ENCODE measurements at regions not wholly inside any gene's neighbourhood (a gene's known extent, or its start where the extent isn't known, plus 50 kb on each side); places are given as distances from the start of the nearest gene placed in this dataset.

DNA sequence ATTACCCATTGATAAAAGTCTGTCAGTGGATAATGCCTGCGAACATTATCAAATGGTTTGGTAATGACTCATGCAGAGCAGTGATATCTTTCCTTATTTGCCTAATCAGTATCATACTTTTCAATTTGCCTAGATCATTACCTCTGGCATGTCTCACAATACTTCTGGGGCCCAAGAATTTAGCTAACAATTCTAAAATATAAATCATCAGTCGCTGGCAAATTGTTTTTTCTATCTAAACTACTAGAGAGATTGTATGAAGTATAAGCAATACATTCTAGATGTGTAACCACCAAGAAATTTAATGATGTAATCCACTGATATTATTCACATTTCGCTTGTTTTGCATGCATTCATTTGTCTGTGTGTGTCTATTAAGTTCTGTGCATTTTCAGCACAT is 191.2 kb upstream of the CDH19 start:
- TF ChIP-seq TEAD4 (CRISPR knock-in tag; IDR thresholded peaks at IDR 0.05) = no peak
- TF ChIP-seq, protein P1, sequence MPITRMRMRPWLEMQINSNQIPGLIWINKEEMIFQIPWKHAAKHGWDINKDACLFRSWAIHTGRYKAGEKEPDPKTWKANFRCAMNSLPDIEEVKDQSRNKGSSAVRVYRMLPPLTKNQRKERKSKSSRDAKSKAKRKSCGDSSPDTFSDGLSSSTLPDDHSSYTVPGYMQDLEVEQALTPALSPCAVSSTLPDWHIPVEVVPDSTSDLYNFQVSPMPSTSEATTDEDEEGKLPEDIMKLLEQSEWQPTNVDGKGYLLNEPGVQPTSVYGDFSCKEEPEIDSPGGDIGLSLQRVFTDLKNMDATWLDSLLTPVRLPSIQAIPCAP (CRISPR knock-in tag; IDR thresholded peaks at IDR 0.05) = no peak
- TF ChIP-seq, protein P2, sequence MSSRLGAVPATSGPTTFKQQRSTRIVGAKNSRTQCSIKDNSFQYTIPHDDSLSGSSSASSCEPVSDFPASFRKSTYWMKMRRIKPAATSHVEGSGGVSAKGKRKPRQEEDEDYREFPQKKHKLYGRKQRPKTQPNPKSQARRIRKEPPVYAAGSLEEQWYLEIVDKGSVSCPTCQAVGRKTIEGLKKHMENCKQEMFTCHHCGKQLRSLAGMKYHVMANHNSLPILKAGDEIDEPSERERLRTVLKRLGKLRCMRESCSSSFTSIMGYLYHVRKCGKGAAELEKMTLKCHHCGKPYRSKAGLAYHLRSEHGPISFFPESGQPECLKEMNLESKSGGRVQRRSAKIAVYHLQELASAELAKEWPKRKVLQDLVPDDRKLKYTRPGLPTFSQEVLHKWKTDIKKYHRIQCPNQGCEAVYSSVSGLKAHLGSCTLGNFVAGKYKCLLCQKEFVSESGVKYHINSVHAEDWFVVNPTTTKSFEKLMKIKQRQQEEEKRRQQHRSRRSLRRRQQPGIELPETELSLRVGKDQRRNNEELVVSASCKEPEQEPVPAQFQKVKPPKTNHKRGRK (CRISPR knock-in tag; IDR thresholded peaks at IDR 0.05; ENCODE audit: borderline replicate concordance) = no peak
- no peak for TF ChIP-seq RORB (CRISPR knock-in tag; IDR thresholded peaks at IDR 0.05)
- TF ChIP-seq, protein P3, sequence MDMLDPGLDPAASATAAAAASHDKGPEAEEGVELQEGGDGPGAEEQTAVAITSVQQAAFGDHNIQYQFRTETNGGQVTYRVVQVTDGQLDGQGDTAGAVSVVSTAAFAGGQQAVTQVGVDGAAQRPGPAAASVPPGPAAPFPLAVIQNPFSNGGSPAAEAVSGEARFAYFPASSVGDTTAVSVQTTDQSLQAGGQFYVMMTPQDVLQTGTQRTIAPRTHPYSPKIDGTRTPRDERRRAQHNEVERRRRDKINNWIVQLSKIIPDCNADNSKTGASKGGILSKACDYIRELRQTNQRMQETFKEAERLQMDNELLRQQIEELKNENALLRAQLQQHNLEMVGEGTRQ (CRISPR knock-in tag; IDR thresholded peaks at IDR 0.05) = no peak
- TF ChIP-seq ZNF532 (CRISPR knock-in tag; IDR thresholded peaks at IDR 0.05; ENCODE audit: borderline replicate concordance) = no peak
- TF ChIP-seq CTCF (IDR thresholded peaks at IDR 0.05) = no peak
- no peak for TF ChIP-seq ZNF281 (CRISPR knock-in tag; IDR thresholded peaks at IDR 0.05)
- TF ChIP-seq SP1 (CRISPR knock-in tag; conservative IDR thresholded peaks at IDR 0.05) = no peak
- TF ChIP-seq, protein P4, sequence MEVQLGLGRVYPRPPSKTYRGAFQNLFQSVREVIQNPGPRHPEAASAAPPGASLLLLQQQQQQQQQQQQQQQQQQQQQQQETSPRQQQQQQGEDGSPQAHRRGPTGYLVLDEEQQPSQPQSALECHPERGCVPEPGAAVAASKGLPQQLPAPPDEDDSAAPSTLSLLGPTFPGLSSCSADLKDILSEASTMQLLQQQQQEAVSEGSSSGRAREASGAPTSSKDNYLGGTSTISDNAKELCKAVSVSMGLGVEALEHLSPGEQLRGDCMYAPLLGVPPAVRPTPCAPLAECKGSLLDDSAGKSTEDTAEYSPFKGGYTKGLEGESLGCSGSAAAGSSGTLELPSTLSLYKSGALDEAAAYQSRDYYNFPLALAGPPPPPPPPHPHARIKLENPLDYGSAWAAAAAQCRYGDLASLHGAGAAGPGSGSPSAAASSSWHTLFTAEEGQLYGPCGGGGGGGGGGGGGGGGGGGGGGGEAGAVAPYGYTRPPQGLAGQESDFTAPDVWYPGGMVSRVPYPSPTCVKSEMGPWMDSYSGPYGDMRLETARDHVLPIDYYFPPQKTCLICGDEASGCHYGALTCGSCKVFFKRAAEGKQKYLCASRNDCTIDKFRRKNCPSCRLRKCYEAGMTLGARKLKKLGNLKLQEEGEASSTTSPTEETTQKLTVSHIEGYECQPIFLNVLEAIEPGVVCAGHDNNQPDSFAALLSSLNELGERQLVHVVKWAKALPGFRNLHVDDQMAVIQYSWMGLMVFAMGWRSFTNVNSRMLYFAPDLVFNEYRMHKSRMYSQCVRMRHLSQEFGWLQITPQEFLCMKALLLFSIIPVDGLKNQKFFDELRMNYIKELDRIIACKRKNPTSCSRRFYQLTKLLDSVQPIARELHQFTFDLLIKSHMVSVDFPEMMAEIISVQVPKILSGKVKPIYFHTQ (CRISPR knock-in tag; IDR thresholded peaks at IDR 0.05) = no peak
